Transverse colon (tissue), 4 donors: ENCODE measurements at regions not wholly inside any gene's neighbourhood (a gene's known extent, or its start where the extent isn't known, plus 50 kb on each side); places are given as distances from the start of the nearest gene placed in this dataset.

Experiments used
- DNase-seq: peaks from one replicate; pipeline ENCODE4 v3.0.0-alpha.2; 2019
- H3K27ac ChIP-seq, 4 donors: fragments of 200-600 bp; sonication (generic); 2 replicates each; pipeline ENCODE4 v1.5.1; 2016 to 2018; ENCODE audit warnings: inconsistent platforms in 4 of 4
- H3K27me3 ChIP-seq: fragments of 200-600 bp; sonication (generic); 2 replicates; pipeline ENCODE4 v1.5.1; 2017; ENCODE audit warnings: inconsistent platforms
- H3K36me3 ChIP-seq, 4 donors: fragments of 200-600 bp; sonication (generic); 2 replicates each; pipeline ENCODE4 v1.5.1; 2017 to 2019; ENCODE audit warnings: inconsistent platforms in 4 of 4
- H3K4me1 ChIP-seq, 4 donors: fragments of 200-600 bp; sonication (generic); 2 replicates each; pipeline ENCODE4 v1.5.1; 2017 to 2020; ENCODE audit warnings: inconsistent platforms in 4 of 4
- H3K4me3 ChIP-seq, 4 donors: fragments of 200-600 bp; sonication (generic); 1 replicate in 1 of 4; 2 replicates in 3 of 4; pipeline versions ENCODE4 v1.5.1 to v1.6.1; 2017 to 2019; ENCODE audit warnings: inconsistent platforms in 4 of 4
- H3K9me3 ChIP-seq, 2 donors: fragments of 200-600 bp; sonication (generic); 2 replicates each; pipeline ENCODE4 v1.5.1; 2017 to 2019; ENCODE audit warnings: inconsistent platforms in 2 of 2
- CTCF ChIP-seq, 5 experiments: fragments of 200-600 bp in 3 of 5; fragments of 450-650 bp in 2 of 5; sonication (generic) in 3 of 5; IDR thresholded peaks; 1 replicate in 2 of 5; 2 replicates in 3 of 5; pipeline ENCODE4 v1.5.1; 2016 to 2017; ENCODE audit warnings: antibody characterized with exemption in 5 of 5, inconsistent platforms in 3 of 5, mild to moderate bottlenecking in 2 of 5, moderate library complexity in 1 of 5
- EP300 ChIP-seq: sonication (generic); formaldehyde crosslinking; IDR thresholded peaks from one replicate; pipeline ENCODE4 v1.6.1; 2017; ENCODE audit warnings: antibody characterized with exemption, low read depth
- POLR2A ChIP-seq: fragments of 450-650 bp; IDR thresholded peaks from one replicate; pipeline ENCODE4 v1.6.1; 2016; ENCODE audit warnings: antibody characterized with exemption, mild to moderate bottlenecking, moderate library complexity
- POLR2AphosphoS5 ChIP-seq, 3 donors: sonication (generic); formaldehyde crosslinking; IDR thresholded peaks; one replicate each; pipeline ENCODE4 v1.6.1; 2016; ENCODE audit warnings: antibody characterized with exemption in 3 of 3
- WGBS, 2 donors: methylation state at CpG; one replicate each; pipeline ENCODE4 v1.1.5; 2018; ENCODE audit warnings: low coverage in 1 of 2; 5-methylcytosine and 5-hydroxymethylcytosine counted together
- in situ Hi-C, 4 donors: fragments of 200-750 bp; cut with MboI; loops; one replicate each; pipeline versions ENCODE4 v1.15.0 to v1.15.1; 2017; ENCODE audit warnings: low sequenced_read_pairs in 3 of 4, low pct_ligation_motif_present in 1 of 4, low pct_unique_long_range_greater_than_20kb in 1 of 4
- intact Hi-C: fragments of 100-400 bp; cut with DNase I; formaldehyde crosslinking; loops from one replicate; pipeline ENCODE4 v1.15.1; 2023; ENCODE audit warnings: low total_unique reads

- 65 to 77% methylated on average over 3 of the region's 3 CpGs for WGBS, 2 donors
- H3K9me3 ChIP-seq: no peaks in the 10 kb centered on the region
- H3K4me3 ChIP-seq: no peak overlapping the region
- H3K27ac ChIP-seq: no peak overlapping the region
- intact Hi-C loops (no loop called here), in situ Hi-C loops (no loop called here)
- DNase-seq: no peak
- TF ChIP-seq POLR2AphosphoS5 (IDR thresholded peaks at IDR 0.05): no peak
- no peak for TF ChIP-seq EP300
- H3K36me3 ChIP-seq: no peaks in the 10 kb centered on the region
- H3K27me3 ChIP-seq: no peaks in the 10 kb centered on the region
- peaks cover 0 to 8% (median 2%) of the 10 kb centered on the region in 4 donors for H3K4me1 ChIP-seq
Observed at GRCh38 chr2:157934684-157935377, 58.7 kb upstream of the ACVR1 start.

GRCh38 chr2:157933160-157933920, 57.2 kb upstream of the ACVR1 start:
- 84 to 90% methylated on average over 6 of the region's 6 CpGs for WGBS, 2 donors
- intact Hi-C loops: no loop called here
- no peak for DNase-seq
- in situ Hi-C loops: no loop called here
- Histone ChIP-seq H3K4me3 (no peak overlapping the region), H3K4me1 (peaks cover 0 to 5% (median 1%) of the 10 kb centered on the region in 4 donors), H3K36me3 (no peaks in the 10 kb centered on the region), H3K27me3 (no peaks in the 10 kb centered on the region), H3K27ac (no peak overlapping the region), H3K9me3 (no peaks in the 10 kb centered on the region)
- TF ChIP-seq EP300 (no peak), CTCF (IDR thresholded peaks at IDR 0.05) (no peak), POLR2A (no peak), POLR2AphosphoS5 (IDR thresholded peaks at IDR 0.05) (no peak)

DNA sequence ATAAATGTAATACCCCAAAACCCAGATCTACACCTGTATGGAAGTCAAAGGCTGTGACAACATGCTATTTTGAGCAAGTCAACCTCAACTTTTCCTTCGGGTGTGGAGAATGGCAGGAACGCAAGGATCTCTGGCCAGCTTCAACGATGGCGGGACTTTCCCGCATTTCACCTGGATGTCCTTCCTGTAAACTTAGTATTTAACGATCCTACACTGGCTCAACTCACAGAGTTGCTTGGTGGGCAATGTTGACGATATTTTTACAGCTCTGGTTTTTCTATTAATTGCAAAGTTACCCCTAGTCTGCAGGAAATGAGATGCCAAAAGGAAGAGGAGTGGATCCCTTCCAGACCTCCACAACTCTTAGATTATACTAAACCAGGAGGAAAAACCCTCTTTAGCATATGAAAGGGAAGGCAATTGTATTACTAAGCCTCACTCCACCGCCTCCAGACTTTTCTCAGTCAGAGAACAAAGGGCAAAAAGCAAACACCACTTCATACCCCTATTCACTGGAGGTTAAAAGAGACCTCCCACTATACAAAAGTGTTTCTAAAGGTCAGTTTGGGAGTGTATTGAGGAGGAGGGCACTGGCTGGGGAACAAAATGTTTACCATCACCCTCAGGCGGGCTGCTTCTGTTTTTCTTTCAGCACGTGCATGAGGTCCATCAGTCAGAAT, 56.5 kb upstream of the ACVR1 start:
- Histone ChIP-seq H3K9me3 (no peaks in the 10 kb centered on the region), H3K27ac (no peak overlapping the region), H3K36me3 (no peaks in the 10 kb centered on the region), H3K27me3 (no peaks in the 10 kb centered on the region), H3K4me1 (peaks cover 0 to under 1% (median 0%) of the 10 kb centered on the region in 4 donors), H3K4me3 (no peak overlapping the region)
- intact Hi-C loops (no loop called here), in situ Hi-C loops (no loop called here)
- no peak for DNase-seq
- 77 to 92% methylated on average over 2 to 10 of the region's 10 CpGs for WGBS, 2 donors
- TF ChIP-seq POLR2AphosphoS5 (IDR thresholded peaks at IDR 0.05): no peak
- TF ChIP-seq POLR2A: no peak
- TF ChIP-seq CTCF (IDR thresholded peaks at IDR 0.05): no peak
- TF ChIP-seq EP300: no peak

DNA sequence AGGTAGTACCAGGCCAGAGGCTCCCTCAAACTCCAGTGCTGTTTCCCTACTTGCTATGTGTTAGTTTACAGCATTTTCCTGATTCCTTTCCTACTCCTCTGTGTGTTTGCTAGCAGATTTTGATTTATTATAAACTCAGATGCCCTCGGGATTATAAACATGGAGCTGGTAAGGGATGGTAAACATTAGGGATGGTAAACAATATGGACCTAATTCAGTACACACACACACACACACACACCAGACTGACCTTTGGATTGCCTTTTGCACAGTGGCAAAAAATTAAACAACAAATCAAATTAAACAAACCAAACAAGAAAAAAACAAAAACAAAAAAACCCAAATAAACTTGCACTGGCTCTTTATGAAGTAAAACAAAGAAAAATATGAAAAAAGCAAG, 55.4 kb upstream of the ACVR1 start:
- Histone ChIP-seq H3K4me1 (no peaks in the 10 kb centered on the region), H3K27me3 (no peaks in the 10 kb centered on the region), H3K9me3 (no peaks in the 10 kb centered on the region), H3K4me3 (no peak overlapping the region), H3K27ac (no peak overlapping the region), H3K36me3 (no peaks in the 10 kb centered on the region)
- in situ Hi-C loops (no loop called here), intact Hi-C loops (no loop called here)
- no peak for DNase-seq
- 14 to 42% methylated on average over 1 of the region's 1 CpG for WGBS, 2 donors
- no peak for TF ChIP-seq POLR2A
- TF ChIP-seq POLR2AphosphoS5 (IDR thresholded peaks at IDR 0.05): no peak
- no peak for TF ChIP-seq CTCF (IDR thresholded peaks at IDR 0.05)
- no peak for TF ChIP-seq EP300
